ENCODE measurements at regions not wholly inside any gene's neighbourhood (a gene's known extent, or its start where the extent isn't known, plus 50 kb on each side); places are given as distances from the start of the nearest gene placed in this dataset.
"Not testable (repeated sequence)": the region's sequence is repeated elsewhere in the genome, so short reads cannot be mapped to it uniquely, and the experiment has no call there.

DNA sequence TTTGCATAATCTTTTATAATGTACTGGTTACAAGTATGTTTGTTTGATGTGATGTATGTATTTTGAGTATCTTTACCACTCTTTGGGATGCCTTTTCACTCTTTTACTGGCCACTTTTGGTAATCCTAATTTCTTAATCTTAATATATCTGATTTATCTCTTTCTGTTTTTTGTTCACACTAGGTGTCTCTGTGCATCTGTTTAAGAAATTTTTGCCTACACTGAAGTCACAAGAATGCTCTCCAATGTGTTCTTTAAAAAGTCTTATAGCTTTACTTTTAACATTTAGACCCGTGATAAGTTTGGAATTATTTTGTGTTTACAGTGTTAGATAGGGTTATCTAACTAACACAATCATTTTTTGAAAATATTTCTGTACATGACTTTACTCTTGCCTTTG, 659.1 kb downstream of the SI start:
- in situ Hi-C loops (cut with HindIII; ENCODE audit: low pct_unique_long_range_greater_than_20kb, low sequenced_read_pairs), result no loop called here
- no peak for DNase-seq (ENCODE audit: low read depth)

GRCh38 chr3:164418414-164418813, 659.9 kb downstream of the SI start:
- no peak for DNase-seq (ENCODE audit: low read depth)
- in situ Hi-C loops (cut with HindIII; ENCODE audit: low pct_unique_long_range_greater_than_20kb, low sequenced_read_pairs), result no loop called here

GRCh38 chr3:164417955-164418354, 660.3 kb downstream of the SI start:
- DNase-seq (ENCODE audit: low read depth), result no peak

DNA sequence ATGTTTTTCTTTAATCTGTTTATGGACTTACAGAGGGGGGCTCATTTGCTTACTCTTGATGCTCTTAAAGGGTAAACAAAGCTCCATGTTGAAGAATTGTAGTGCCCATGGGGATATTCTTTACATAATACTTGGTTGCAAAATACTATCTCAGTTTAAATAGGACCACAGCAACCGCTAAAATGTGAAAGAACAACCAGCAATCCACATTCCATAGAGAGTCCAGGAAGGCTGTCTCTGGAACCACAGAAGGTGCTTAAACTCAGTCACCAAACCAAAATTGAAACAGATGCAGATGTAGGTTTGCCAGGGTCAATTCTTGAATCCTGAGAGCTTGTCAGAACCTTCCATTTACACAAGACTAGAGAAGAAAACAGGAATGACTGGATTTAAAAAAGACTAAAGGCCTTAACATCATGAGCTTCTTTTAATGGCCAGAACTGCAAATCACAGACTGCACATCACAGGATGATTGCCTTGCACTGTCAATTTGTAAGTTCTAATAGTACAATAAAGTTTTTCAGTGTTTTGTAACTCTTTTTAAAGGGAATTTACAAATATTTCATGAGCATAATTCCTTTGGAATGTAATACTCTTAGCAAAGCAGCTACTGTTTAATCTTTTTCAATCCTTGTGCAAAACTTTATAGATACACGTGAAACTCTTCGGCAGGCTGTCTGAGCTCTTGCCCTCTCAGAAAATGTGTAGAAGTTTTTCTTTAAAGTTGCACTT, 661.6 kb downstream of the SI start:
- in situ Hi-C loops (cut with HindIII; ENCODE audit: low pct_unique_long_range_greater_than_20kb, low sequenced_read_pairs), result no loop called here
- DNase-seq (ENCODE audit: low read depth), result no peak

More at GRCh38 chr3:164417955-164418354, 660.3 kb downstream of the SI start:
- in situ Hi-C loops (cut with HindIII; ENCODE audit: low pct_unique_long_range_greater_than_20kb, low sequenced_read_pairs), result no loop called here

DNA sequence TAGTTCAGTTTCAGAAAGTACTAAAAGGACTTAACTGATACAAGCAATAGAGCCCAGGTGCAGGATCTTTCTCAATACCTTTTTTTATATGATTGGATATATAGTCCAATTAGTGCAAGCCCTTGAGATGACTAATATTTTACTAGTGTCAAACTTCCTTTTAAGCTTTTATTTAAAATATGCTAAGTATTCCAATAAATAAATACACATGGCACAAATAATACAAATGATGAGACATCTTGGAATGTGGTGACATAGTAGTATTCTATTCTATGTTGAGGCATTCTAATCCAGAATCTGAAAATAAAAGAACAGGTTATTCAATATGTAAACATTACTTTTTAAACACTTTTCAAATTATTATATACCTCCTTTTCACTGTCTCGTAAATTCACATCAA, 670.0 kb downstream of the SI start:
- in situ Hi-C loops (cut with HindIII; ENCODE audit: low pct_unique_long_range_greater_than_20kb, low sequenced_read_pairs), result no loop called here
- DNase-seq (ENCODE audit: low read depth), result no peak

GRCh38 chr3:164407111-164407510, 671.2 kb downstream of the SI start:
- in situ Hi-C loops (cut with HindIII; ENCODE audit: low pct_unique_long_range_greater_than_20kb, low sequenced_read_pairs), result no loop called here
- DNase-seq (ENCODE audit: low read depth), result no peak

GRCh38 chr3:164406281-164406680, 672.0 kb downstream of the SI start:
- no peak for DNase-seq (ENCODE audit: low read depth)
- in situ Hi-C loops (cut with HindIII; ENCODE audit: low pct_unique_long_range_greater_than_20kb, low sequenced_read_pairs), result no loop called here

DNA sequence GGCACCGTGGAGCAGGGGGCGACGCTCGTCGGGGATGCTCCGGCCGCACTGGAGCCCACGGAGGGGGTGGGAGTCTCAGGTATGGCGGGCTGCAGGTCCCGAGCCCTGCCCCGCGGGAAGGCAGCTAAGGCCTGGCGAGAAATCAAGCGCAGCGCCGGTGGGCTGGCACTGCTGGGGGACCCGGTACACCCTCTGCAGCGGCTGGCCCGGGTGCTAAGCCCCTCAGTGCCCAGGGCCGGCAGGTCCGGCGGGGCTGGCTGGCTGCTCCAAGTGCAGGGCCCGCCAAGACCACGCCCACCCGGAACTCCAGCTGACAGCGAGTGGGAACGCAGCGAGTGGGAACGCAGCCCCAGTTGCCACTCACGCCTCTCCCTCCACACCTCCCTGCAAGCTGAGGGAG, 676.4 kb downstream of the SI start:
- DNase-seq (ENCODE audit: low read depth), result no peak
- in situ Hi-C loops (cut with HindIII; ENCODE audit: low pct_unique_long_range_greater_than_20kb, low sequenced_read_pairs), result no loop called here

GRCh38 chr3:164401440-164401839, 676.9 kb downstream of the SI start:
- in situ Hi-C loops (cut with HindIII; ENCODE audit: low pct_unique_long_range_greater_than_20kb, low sequenced_read_pairs); DNase-seq (ENCODE audit: low read depth): not testable (repeated sequence)

- in situ Hi-C loops (cut with HindIII; ENCODE audit: low pct_unique_long_range_greater_than_20kb, low sequenced_read_pairs), result no loop called here
- no peak for DNase-seq (ENCODE audit: low read depth)
Observed at GRCh38 chr3:164397462-164397861, 680.8 kb downstream of the SI start.

- DNase-seq (ENCODE audit: low read depth), result no peak
- in situ Hi-C loops (cut with HindIII; ENCODE audit: low pct_unique_long_range_greater_than_20kb, low sequenced_read_pairs), result no loop called here
Observed at GRCh38 chr3:164393171-164393570, 685.1 kb downstream of the SI start.

DNA sequence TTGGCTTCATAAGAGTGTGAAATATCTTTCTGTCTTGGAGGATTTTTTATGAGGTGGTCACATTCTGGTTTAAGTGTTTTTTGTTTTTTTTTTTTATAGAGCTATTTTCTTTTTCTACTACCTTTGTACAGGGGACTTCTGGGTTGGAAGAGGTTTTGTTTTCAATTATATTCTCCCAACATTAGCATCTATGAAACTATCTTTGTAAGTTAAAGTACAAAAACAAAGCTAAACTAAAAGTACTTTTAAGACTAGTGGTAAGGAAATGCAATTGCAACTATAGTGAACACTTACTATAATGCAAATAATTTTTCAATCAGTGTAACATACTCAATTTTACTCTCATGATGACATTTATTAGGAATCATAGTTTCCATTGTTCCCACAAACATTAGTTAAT, 688.2 kb downstream of the SI start:
- no peak for DNase-seq (ENCODE audit: low read depth)
- in situ Hi-C loops (cut with HindIII; ENCODE audit: low pct_unique_long_range_greater_than_20kb, low sequenced_read_pairs), result no loop called here

- in situ Hi-C loops (cut with HindIII; ENCODE audit: low pct_unique_long_range_greater_than_20kb, low sequenced_read_pairs), result no loop called here
Observed at GRCh38 chr3:164387236-164387635, 691.1 kb downstream of the SI start.

GRCh38 chr3:164380156-164380555, 698.1 kb downstream of the SI start:
- in situ Hi-C loops (cut with HindIII; ENCODE audit: low pct_unique_long_range_greater_than_20kb, low sequenced_read_pairs), result no loop called here
- DNase-seq (ENCODE audit: low read depth), result no peak

More at GRCh38 chr3:164387236-164387635, 691.1 kb downstream of the SI start:
- no peak for DNase-seq (ENCODE audit: low read depth)

DNA sequence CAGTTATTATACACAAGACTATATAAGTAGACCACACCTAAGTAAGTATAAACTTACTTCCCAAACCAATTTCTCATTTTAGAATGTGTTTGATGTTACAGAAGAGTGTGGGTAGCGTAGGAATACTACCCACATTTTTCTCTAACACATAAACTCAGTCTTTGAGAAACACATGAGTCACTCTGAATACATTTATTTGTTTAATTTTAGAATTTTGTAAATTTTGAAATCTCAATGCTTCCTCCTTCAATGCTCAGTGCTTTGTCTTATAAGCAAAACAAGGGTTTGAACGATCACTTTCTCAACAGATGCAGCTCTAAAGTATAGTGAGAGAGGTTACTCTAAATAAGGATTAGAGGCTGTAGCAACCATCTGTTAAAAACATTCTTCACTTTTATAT, 700.8 kb downstream of the SI start:
- no peak for DNase-seq (ENCODE audit: low read depth)
- in situ Hi-C loops (cut with HindIII; ENCODE audit: low pct_unique_long_range_greater_than_20kb, low sequenced_read_pairs), result no loop called here

DNA sequence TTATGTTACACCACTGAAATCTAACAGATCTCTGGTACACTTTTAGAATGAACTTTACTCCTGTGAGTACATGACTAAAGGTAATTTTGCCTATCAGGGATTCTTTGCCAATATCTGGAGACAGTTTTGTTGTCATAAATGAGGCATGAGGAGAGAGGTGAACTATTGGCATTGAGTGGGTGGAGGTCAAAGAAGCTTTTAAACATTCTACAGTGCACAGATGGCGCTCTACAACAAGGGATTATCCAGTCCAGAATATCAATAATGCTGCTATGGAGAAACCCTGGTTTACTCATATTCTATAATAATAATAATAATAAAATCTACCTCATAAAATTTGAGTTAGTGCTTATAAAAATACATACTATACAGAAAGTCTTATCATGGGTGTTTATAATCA, 702.3 kb downstream of the SI start:
- DNase-seq (ENCODE audit: low read depth), result no peak
- in situ Hi-C loops (cut with HindIII; ENCODE audit: low pct_unique_long_range_greater_than_20kb, low sequenced_read_pairs), result no loop called here

GRCh38 chr3:164375538-164375937, 702.8 kb downstream of the SI start:
- in situ Hi-C loops (cut with HindIII; ENCODE audit: low pct_unique_long_range_greater_than_20kb, low sequenced_read_pairs), result no loop called here
- DNase-seq (ENCODE audit: low read depth), result no peak

DNA sequence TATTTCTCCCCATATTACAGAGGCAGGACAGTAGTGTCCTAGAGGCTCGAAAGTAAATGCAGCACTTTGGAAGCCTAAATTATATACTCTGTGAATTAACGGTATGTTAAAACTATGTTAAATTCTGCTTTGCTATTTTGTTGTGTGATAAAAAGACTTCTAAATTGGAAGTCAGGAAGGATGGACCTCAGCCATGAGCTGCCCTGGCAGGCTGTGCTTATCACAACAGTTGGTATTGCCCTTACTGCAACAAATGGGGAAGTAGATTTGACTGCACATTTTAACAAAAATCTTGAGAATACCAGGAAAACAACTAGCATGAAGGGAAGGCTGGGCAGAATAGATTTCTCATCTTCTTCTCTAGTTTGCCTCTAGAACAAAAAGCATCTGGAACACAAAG, 706.6 kb downstream of the SI start:
- in situ Hi-C loops (cut with HindIII; ENCODE audit: low pct_unique_long_range_greater_than_20kb, low sequenced_read_pairs), result no loop called here
- no peak for DNase-seq (ENCODE audit: low read depth)

DNA sequence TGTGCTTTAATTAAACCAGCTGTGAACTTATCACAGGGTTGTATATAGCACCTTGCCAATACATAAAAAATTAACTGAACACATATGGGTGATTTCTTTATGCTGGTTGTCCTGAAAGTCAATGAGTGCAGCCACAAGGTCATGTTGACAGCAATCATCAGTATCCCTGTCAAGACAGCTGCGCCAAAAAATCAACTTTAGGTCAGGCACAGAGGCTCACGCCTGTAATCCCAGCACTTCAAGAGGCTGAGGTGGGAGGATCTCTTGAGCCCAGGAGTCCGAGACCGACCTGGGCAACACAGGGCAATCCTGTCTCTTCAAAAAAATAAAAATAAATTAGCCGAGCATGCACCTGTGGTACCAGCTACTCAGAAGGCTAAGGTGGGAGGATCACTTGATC, 707.3 kb downstream of the SI start:
- in situ Hi-C loops (cut with HindIII; ENCODE audit: low pct_unique_long_range_greater_than_20kb, low sequenced_read_pairs), result no loop called here
- no peak for DNase-seq (ENCODE audit: low read depth)

GRCh38 chr3:164365242-164365641, 713.1 kb downstream of the SI start:
- in situ Hi-C loops (cut with HindIII; ENCODE audit: low pct_unique_long_range_greater_than_20kb, low sequenced_read_pairs), result no loop called here
- no peak for DNase-seq (ENCODE audit: low read depth)

Measured in Caki2 (cell line).